ENCODE measurements at regions not wholly inside any gene's neighbourhood (a gene's known extent, or its start where the extent isn't known, plus 50 kb on each side); places are given as distances from the start of the nearest gene placed in this dataset.

DNA sequence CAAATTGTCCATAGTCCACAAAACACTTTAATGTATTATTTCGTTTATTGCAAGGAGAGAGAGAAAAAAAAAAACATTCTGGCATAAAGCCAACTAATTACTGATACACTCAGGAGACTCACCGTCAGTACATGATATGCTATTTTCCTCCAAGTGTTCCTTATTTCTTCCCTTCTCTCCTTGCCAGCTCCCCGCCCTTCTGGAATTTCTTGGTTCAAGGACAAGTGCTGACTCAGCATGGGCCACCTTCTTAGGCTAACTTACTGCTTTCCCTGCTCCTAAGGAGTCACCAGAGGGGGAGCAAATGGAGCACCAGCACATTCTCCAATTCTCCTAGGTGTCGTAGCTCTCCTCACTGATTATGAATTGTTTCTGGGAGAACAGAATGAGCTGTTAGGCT, 133.8 kb upstream of the HDAC9 start:
- DNase-seq (ENCODE audit: low read depth, low spot score): no peak

DNA sequence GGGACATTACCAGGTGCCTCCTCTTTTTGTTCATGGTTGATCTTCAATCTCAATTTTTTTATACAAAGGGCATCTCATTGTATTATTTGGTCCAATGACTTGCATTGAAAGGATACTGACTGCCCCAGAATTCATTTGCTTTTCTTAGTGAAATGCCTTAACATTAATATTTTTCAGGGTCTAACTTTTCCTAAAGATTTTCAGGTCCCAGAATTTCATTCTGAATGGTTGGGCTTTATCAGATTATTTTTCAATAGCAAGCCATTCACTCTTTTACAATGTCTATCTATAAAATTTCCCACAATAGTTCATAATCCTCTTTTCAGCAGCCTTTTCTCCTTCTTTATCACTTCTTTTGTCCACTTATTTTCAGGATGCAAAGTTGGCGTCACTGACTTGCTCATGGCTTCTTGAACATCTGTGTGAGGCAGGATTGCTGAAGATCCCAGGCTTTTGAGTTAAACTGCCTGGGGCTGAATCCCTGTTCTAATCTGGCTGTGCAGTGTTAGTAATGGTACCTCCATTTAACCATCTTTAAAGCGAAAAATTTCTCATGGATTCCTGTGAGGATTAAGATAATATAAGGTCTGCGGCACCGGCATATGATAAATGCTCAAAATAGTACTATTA, 131.7 kb upstream of the HDAC9 start:
- DNase-seq (ENCODE audit: low read depth, low spot score): no peak

DNA sequence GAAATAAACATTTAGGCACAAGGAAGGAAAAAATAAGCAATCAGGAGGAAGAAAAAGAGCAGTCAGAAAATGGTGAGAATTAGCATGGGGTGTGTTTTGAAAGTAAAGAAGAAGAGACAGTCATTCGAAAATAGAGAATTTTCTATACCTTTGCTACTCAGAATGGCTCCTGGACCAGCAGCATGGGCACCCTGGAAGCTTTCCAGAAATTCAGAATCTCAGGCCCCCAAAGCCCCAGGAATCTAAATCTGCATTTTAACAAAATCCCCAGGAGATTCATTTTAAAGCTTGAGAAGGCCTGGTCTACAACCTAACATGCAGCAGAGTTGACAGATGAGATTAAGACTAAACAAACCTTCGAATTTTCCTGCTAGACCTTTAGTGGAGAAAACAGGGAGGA, 131.2 kb upstream of the HDAC9 start:
- no peak for DNase-seq (ENCODE audit: low read depth, low spot score)

DNA sequence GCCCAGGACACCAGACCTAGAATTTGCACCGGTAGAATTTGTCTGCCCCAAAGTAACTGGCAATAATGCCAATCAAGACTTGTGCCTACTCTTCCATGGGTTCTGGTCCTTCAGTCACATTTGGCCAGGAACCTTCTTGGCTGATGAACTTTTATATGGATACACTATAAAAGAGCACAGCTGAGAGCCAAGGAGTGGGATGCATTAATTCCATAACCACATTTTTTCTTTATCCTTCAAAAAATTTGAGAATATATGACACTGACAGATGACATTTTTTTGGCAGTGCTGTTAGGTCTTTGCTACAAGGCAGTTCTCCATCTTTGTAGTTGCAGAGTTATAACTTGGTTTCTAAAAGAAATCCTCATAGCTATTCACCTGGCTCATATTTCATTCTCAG, 129.2 kb upstream of the HDAC9 start:
- no peak for DNase-seq (ENCODE audit: low read depth, low spot score)

DNA sequence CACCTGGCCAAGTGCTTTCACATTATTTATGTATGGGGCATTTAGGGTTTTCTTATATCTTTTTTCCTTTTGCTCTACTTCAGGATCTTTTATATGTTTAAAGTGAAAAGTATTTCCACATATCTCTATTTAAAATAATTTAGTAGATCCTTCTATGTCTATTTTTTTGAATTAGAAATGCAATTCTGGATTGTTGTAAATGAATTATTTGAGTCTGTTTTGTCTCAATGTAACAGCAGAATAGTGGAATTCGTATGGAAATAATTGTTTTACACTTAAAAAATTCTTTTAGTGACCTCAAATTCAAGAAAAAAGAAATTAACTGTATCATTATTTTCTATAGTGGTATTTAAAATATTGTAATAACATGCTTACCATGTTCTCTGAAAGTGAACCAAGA, 126.5 kb upstream of the HDAC9 start:
- DNase-seq (ENCODE audit: low read depth, low spot score): no peak

- no peak for DNase-seq (ENCODE audit: low read depth, low spot score)
These were observed 124.9 kb upstream of the HDAC9 start for GRCh38 chr7:18370633-18371032.

DNA sequence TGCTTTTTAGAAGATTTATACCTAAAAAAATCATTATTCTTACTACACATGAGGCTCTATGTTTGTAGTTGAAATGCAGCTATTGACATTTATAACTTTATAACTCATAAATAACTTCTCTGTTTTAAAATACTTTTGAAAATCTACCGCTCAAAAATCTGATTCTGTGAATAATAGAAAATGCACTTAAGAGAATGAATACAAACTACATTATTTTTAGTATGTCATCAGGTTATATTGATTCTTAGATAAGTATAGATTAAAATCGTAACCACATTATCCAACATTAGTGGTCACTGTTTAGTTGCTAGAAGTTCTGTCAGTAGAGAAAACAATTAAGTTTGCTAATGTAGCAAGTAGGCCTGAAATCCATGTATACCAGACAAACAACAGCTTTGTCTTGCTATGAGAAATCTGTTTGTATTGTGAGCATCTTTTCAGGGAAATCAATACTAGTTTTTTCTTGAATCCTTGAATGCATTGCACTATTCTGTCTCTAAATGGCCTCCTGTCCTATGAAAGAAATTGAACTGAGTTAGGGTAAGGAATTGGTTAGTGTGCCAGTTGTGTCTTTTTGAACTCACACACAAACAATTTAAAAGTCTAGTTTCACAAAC, 116.5 kb upstream of the HDAC9 start:
- no peak for DNase-seq (ENCODE audit: low read depth, low spot score)

DNA sequence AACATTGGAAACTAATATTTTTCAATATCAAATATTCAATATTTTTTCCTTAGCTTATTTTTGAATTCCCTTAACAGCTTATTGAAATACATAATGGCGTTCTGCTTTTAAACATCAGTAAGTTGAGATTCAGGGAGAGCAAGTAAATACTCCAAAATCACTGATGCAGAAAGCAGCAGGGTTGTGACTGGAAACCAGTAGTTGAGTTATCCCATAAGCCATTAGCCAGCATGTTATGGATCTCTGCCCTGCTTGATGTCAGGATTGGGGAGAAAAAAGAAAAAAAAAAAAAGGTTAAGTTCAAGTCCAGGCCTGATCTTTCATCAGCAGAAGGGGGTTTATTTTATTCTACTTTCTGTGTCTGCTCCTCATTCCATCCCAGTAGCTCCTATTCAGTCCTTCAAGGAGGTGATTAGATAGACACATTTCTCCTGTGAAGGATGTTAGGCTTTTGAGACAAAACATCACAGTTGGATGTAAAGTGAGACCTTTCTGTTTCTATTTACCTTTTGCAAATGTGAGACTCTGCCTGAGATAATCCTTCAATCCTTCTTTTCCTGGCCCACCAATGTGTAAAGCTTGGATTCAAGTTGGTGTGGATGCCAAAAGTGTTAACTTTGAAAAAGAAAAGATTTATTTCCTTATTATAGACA, 110.9 kb upstream of the HDAC9 start:
- no peak for DNase-seq (ENCODE audit: low read depth, low spot score)

DNA sequence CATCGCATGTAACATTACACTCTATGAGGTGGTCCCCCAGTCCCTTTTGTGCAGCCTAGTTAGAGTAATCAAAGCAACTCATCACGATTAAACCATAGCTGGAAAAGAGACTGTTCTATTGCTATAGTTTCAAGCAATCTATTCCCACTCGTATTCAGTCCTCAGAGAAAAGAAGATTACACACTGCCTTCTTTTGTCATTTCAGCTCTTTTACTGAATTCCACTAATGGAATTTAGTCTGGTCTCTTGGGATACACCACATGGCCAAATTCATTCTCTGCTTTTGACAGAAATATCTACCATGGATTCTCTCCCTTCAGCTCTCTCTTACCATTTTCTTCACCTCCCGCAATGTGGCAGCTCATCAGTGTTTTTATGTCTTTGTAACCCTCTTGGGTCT, 108.9 kb upstream of the HDAC9 start:
- DNase-seq (ENCODE audit: low read depth, low spot score): no peak

GRCh38 chr7:18387191-18387735, 108.3 kb upstream of the HDAC9 start:
- no peak for DNase-seq (ENCODE audit: low read depth, low spot score)

DNA sequence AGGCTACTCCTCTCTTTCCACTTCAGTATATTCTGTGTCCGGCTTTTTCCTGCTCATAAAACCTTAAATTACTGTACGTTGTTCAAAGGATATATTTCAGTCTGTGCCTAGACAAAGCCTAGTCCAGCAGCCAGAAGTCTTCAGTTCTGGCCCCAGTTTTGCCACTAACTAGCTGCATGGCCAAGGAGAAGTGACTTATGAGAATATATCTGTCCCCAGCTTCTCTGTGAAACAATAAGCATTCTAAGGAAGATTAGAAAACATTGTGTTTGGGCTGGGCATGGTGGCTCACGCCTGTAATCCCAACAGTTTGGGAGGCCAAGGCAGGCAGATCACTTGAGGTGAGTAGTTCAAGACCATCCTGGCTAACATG, 105.0 kb upstream of the HDAC9 start:
- no peak for DNase-seq (ENCODE audit: low read depth, low spot score)

DNA sequence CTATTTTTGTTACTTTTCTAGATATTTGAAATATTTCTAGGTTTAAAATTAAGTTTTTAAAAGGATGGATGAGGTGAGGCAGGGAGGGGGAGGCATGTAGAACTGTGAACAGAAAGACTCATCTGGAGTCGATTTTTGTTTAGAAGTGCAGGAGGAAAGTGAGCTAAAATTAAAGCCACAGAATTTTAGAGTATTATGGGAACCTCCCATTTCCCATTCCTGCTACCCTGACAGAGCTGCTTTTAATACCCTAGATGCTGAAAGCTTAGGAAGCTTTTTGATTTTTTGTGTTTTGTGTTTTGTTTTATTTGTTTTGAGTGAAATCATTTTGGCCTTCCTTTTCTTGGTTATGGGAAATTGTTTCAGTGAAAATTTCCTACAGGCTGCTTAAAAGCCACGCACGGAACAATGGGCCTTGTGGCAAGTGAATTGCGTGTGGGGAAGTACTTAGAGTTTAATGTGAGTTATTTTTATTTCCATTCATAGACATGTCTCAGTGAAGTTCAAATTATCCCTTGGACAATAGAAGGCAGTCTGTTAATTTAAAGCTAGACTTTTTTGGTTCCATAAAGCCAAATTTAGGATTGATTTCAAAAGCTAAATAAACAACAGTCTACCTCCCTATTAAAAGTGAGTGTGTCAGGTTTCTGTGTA, 102.0 kb upstream of the HDAC9 start:
- DNase-seq (ENCODE audit: low read depth, low spot score): no peak

DNA sequence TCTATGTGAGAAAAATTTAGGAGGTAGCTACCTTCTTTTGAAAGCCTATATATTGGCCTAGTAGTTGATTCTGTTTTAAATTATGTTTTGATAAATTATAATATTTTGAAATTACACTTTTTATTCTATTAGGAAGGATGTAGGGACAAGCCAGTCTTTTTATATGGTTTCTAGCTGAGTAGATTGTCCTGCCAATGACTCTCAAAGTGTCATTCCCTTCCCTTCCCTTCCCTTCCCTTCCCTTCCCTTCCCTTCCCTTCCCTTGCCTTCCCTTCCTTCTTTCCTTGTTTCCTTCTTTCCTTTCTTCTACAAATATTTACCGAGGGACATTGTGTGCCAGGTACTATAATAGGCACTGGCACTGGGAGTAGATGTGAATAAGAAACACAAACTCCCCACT, 99.7 kb upstream of the HDAC9 start:
- no peak for DNase-seq (ENCODE audit: low read depth, low spot score)

DNA sequence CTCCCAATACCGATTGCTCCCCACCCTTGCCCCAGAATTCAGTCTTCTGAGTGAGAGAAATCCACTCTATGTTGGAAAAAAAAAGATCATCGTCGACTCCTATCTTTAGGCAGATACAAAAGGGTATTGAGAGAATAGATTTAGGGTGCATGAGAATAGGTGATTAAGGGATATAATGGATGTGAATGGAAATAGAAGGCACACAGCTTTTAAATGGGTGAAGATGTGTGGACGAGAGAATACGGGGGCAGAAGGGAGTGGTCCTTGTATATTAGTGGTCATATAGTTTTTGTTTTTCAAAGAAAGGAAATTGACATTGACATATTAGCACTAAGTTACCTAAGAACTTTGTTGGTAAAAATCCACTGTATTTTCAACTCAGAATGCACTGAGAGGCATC, 98.6 kb upstream of the HDAC9 start:
- DNase-seq (ENCODE audit: low read depth, low spot score): no peak

- DNase-seq (ENCODE audit: low read depth, low spot score): no peak
These were observed 95.9 kb upstream of the HDAC9 start for GRCh38 chr7:18399436-18400235.

GRCh38 chr7:18400275-18400674, 95.3 kb upstream of the HDAC9 start:
- DNase-seq (ENCODE audit: low read depth, low spot score): no peak

- DNase-seq (ENCODE audit: low read depth, low spot score): no peak
These were observed 94.8 kb upstream of the HDAC9 start for GRCh38 chr7:18400726-18401125.

GRCh38 chr7:18401757-18402156, 93.8 kb upstream of the HDAC9 start:
- DNase-seq (ENCODE audit: low read depth, low spot score): no peak

- no peak for DNase-seq (ENCODE audit: low read depth, low spot score)
These were observed 92.9 kb upstream of the HDAC9 start for GRCh38 chr7:18402488-18403183.

DNA sequence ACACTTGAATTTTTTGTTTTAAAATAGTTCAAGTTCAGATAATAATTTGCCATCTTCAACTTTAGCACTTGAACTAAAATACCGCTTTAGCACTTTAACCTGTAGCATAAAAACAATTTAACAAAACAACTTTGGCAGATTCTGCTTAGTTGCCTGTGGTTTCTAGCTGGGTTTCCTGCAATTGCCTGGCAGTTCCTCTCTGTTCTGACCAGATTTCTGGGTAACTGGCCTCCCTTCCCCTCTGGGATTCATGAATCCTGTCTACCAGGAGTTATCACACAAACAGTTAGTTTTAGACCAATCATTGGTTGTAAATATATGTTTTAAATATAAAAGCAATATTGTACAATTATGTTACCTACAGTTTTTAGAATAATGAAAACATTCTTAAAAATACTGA, 89.8 kb upstream of the HDAC9 start:
- no peak for DNase-seq (ENCODE audit: low read depth, low spot score)

DNA sequence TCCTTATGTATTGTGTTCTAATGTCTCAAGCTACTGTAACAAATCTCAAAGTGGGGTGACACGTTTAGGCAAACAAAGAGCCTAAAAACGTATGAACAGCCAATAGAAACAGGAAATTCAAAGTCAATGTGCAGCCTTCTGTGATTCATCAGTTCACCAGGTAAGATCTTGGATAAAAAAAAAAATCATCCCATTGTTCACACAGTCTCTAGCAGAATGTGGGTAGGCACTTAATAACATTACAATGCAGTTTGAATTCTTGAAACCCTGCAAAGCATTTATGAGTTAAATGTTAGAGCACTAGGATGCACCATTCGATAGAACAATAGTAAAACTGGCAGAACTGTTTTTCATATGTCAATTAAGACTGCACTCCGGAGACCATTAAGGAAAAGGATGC, 88.2 kb upstream of the HDAC9 start:
- DNase-seq (ENCODE audit: low read depth, low spot score): no peak

Measured in brain pericyte (primary cell).